Omental fat pad (tissue), 3 donors: ENCODE measurements at regions not wholly inside any gene's neighbourhood (a gene's known extent, or its start where the extent isn't known, plus 50 kb on each side); places are given as distances from the start of the nearest gene placed in this dataset.

Experiments used
- ATAC-seq: fragments of 150-250 bp; one replicate; pipeline ENCODE4 v1.9.1; 2016; ENCODE audit warnings: mild to moderate bottlenecking, moderate library complexity; ENCODE audit not compliant: low FRiP score
- DNase-seq: peaks from one replicate; pipeline ENCODE4 v3.0.0-alpha.2; 2019; ENCODE audit warnings: low spot score
- CTCF ChIP-seq, 3 donors: fragments of 450-650 bp; IDR thresholded peaks; one replicate each; pipeline ENCODE4 v1.5.1; 2016 to 2017; ENCODE audit warnings: antibody characterized with exemption in 3 of 3, mild to moderate bottlenecking in 3 of 3, moderate library complexity in 2 of 3

GRCh38 chr6:56798163-56798562, 155.5 kb upstream of the DST start:
- DNase-seq, result no peak
- no peak for TF ChIP-seq CTCF (IDR thresholded peaks at IDR 0.05)

GRCh38 chr6:56796196-56796532, 153.5 kb upstream of the DST start:
- TF ChIP-seq CTCF (IDR thresholded peaks at IDR 0.05), result no peak
- no peak for ATAC-seq

More at GRCh38 chr6:56798163-56798562, 155.5 kb upstream of the DST start:
- no peak for ATAC-seq

GRCh38 chr6:56795466-56796195, 152.9 kb upstream of the DST start:
- ATAC-seq (no peak), DNase-seq (no peak)
- TF ChIP-seq CTCF (IDR thresholded peaks at IDR 0.05), result no peak

More at GRCh38 chr6:56796196-56796532, 153.5 kb upstream of the DST start:
- DNase-seq, result no peak

GRCh38 chr6:56794421-56794820, 151.7 kb upstream of the DST start:
- no peak for ATAC-seq
- DNase-seq, result no peak
- TF ChIP-seq CTCF (IDR thresholded peaks at IDR 0.05), result no peak

GRCh38 chr6:56793938-56794337, 151.2 kb upstream of the DST start:
- ATAC-seq (no peak), DNase-seq (no peak)
- TF ChIP-seq CTCF (IDR thresholded peaks at IDR 0.05), result no peak

GRCh38 chr6:56790414-56790813, 147.7 kb upstream of the DST start:
- DNase-seq (no peak), ATAC-seq (no peak)

More at GRCh38 chr6:56790414-56790813, 147.7 kb upstream of the DST start:
- no peak for TF ChIP-seq CTCF (IDR thresholded peaks at IDR 0.05)
